SK-N-SH treated with all-trans-retinoic acid at 6 μM for 48 hours (cell line): ENCODE measurements at regions not wholly inside any gene's neighbourhood (a gene's known extent, or its start where the extent isn't known, plus 50 kb on each side); places are given as distances from the start of the nearest gene placed in this dataset.

Experiments
- ATAC-seq: fragments of 200-7000 bp; cut with Tn5 transposase; 3 replicates; pipeline ENCODE4 v1.9.1; 2020; ENCODE audit warnings: mild to moderate bottlenecking, moderate library complexity
- ARNTL ChIP-seq: fragments of 450-650 bp; formaldehyde crosslinking; IDR thresholded peaks from 2 replicates; pipeline ENCODE4 v1.5.0; 2020; ENCODE audit warnings: low read depth, mild to moderate bottlenecking, moderate library complexity, borderline replicate concordance
- BACH2 ChIP-seq: fragments of 250-450 bp; sonication (Bioruptor Pico); IDR thresholded peaks from 2 replicates; pipeline ENCODE4 v1.9.0; 2021; ENCODE audit warnings: mild to moderate bottlenecking, borderline replicate concordance
- CSDC2 ChIP-seq: fragments of 250-450 bp; sonication (Bioruptor Pico); IDR thresholded peaks from 2 replicates; pipeline ENCODE4 v1.5.0; 2020; ENCODE audit warnings: mild to moderate bottlenecking, moderate library complexity
- ESRRG ChIP-seq: fragments of 250-450 bp; sonication (Bioruptor Pico); IDR thresholded peaks from 2 replicates; pipeline ENCODE4 v1.6.1; 2021; ENCODE audit warnings: mild to moderate bottlenecking
- GLIS3 ChIP-seq: fragments of 250-450 bp; sonication (Bioruptor Pico); IDR thresholded peaks from 2 replicates; pipeline ENCODE4 v1.5.0; 2020; ENCODE audit warnings: mild to moderate bottlenecking, moderate library complexity
- ISL1 ChIP-seq: fragments of 250-450 bp; sonication (Bioruptor Pico); IDR thresholded peaks from 2 replicates; pipeline ENCODE4 v2.1.2; 2022; ENCODE audit warnings: mild to moderate bottlenecking, moderate library complexity
- OSR1 ChIP-seq: fragments of 250-450 bp; sonication (Bioruptor Pico); IDR thresholded peaks from 2 replicates; pipeline ENCODE4 v1.8.0; 2022; ENCODE audit warnings: moderate library complexity, mild to moderate bottlenecking, inconsistent platforms
- PPARA ChIP-seq: fragments of 250-450 bp; sonication (Bioruptor Pico); IDR thresholded peaks from 2 replicates; pipeline ENCODE4 v1.5.0; 2020; ENCODE audit warnings: mild to moderate bottlenecking, borderline replicate concordance
- RARB ChIP-seq: fragments of 250-450 bp; sonication (Bioruptor Pico); IDR thresholded peaks from 2 replicates; pipeline ENCODE4 v1.8.0; 2021; ENCODE audit warnings: mild to moderate bottlenecking, moderate library complexity
- SNAI2 ChIP-seq: fragments of 250-450 bp; sonication (Bioruptor Pico); IDR thresholded peaks from 2 replicates; pipeline ENCODE4 v1.5.0; 2020; ENCODE audit warnings: mild to moderate bottlenecking, moderate library complexity
- TCF4 ChIP-seq: fragments of 250-450 bp; sonication (Bioruptor Pico); IDR thresholded peaks from 2 replicates; pipeline ENCODE4 v1.8.0; 2021; ENCODE audit warnings: mild to moderate bottlenecking, moderate library complexity, borderline replicate concordance
- TOX ChIP-seq: fragments of 250-450 bp; sonication (Bioruptor Pico); IDR thresholded peaks from 2 replicates; pipeline ENCODE4 v1.8.0; 2021; ENCODE audit warnings: mild to moderate bottlenecking, moderate library complexity, borderline replicate concordance
- ZC3H10 ChIP-seq: fragments of 250-450 bp; sonication (Bioruptor Pico); IDR thresholded peaks from 2 replicates; pipeline ENCODE4 v1.5.1; 2021; ENCODE audit warnings: mild to moderate bottlenecking, moderate library complexity
- ZFP30 ChIP-seq: fragments of 450-650 bp; formaldehyde crosslinking; IDR thresholded peaks from 2 replicates; pipeline ENCODE4 v1.5.0; 2022; ENCODE audit warnings: mild to moderate bottlenecking, moderate library complexity
- ZNF565 ChIP-seq: fragments of 450-650 bp; formaldehyde crosslinking; conservative IDR thresholded peaks from 2 replicates; pipeline ENCODE4 v1.5.0; 2020; ENCODE audit warnings: low read depth, mild to moderate bottlenecking, moderate library complexity
- ZNF70 ChIP-seq: fragments of 450-650 bp; formaldehyde crosslinking; IDR thresholded peaks from 2 replicates; pipeline ENCODE4 v1.5.0; 2020; ENCODE audit warnings: mild to moderate bottlenecking, moderate library complexity
- ZNF8 ChIP-seq: fragments of 450-650 bp; formaldehyde crosslinking; IDR thresholded peaks from 2 replicates; pipeline ENCODE4 v1.5.0; 2020; ENCODE audit warnings: mild to moderate bottlenecking, moderate library complexity
- TF ChIP-seq, protein P1 (sequence below): fragments of 250-450 bp; sonication (Bioruptor Pico); IDR thresholded peaks from 2 replicates; pipeline ENCODE4 v1.5.1; 2021; ENCODE audit warnings: mild to moderate bottlenecking, moderate library complexity
- TF ChIP-seq, protein P2 (sequence below): fragments of 250-450 bp; sonication (Bioruptor Pico); IDR thresholded peaks from 2 replicates; pipeline ENCODE4 v1.5.1; 2020; ENCODE audit warnings: low read depth, mild to moderate bottlenecking, moderate library complexity
- TF ChIP-seq, protein P3 (sequence below): fragments of 250-450 bp; sonication (Bioruptor Pico); IDR thresholded peaks from 2 replicates; pipeline ENCODE4 v1.8.0; 2021; ENCODE audit warnings: low read depth, mild to moderate bottlenecking, moderate library complexity, borderline replicate concordance
- TF ChIP-seq, protein P4 (sequence below): fragments of 250-450 bp; sonication (Bioruptor Pico); IDR thresholded peaks from 2 replicates; pipeline ENCODE4 v1.5.0; 2020; ENCODE audit warnings: mild to moderate bottlenecking, moderate library complexity
- TF ChIP-seq, protein P5 (sequence below): fragments of 250-450 bp; sonication (Bioruptor Pico); IDR thresholded peaks from 2 replicates; pipeline ENCODE4 v1.8.0; 2020; ENCODE audit warnings: mild to moderate bottlenecking, moderate library complexity, borderline replicate concordance

DNA sequence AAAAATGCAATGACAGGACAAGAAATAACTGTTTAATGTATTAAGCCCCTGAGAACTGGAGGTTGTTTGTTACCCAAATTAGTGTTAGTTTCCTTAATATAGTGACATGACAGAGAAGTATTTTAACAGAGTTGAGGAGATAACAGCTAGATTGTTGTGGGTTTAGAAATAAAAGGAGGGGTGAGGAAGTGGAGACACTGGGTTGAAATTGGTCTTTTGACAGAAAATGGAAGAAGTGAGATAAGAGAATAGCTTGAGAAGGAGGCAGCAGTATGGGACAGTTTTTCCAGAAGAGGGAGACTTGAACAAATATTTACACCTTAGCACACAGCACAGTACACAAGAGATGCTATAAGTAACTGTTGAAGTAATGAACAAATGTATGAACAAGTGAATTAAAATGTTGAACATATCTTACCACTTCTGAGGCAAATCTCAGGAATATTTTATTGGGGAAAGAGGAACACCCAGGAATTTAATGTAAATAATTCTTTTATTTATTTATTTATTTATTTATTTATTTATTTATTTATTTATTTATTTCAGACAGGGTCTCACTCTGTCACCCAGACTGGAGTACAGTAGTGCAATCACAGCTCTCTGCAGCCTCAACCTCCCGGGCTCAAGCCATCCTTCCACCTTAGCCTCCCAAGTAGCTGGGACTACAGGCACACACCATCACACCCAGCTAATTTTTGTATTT, 58.0 kb upstream of the EGFL6 start:
- ATAC-seq, result no peak

DNA sequence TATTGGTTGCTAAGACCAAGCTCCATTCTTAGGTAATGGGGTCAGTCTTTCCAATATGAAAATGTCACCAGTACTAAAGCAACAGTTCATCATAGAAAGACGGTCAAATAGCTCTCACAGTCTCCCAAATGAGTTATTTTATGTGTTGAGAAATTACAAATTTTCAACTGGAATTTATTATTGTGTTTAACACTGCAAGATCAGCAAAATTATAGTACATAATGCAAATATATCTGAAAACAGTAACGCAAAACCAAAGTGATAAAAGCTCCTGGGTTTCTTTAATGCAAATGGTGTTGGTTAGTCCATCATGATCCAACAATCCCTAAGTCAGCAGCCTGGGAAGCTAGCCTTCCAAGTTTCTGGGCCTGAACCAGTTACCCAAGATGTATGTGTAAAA, 61.5 kb upstream of the EGFL6 start:
- TF ChIP-seq TOX (CRISPR knock-in tag) (no peak), ZNF565 (CRISPR knock-in tag) (no peak), RARB (CRISPR knock-in tag) (no peak), ZC3H10 (CRISPR knock-in tag) (no peak), OSR1 (CRISPR knock-in tag) (no peak), ISL1 (CRISPR knock-in tag) (no peak), TCF4 (CRISPR knock-in tag) (no peak), ZFP30 (CRISPR knock-in tag) (no peak), CSDC2 (CRISPR knock-in tag) (no peak)
- TF ChIP-seq, protein P1, sequence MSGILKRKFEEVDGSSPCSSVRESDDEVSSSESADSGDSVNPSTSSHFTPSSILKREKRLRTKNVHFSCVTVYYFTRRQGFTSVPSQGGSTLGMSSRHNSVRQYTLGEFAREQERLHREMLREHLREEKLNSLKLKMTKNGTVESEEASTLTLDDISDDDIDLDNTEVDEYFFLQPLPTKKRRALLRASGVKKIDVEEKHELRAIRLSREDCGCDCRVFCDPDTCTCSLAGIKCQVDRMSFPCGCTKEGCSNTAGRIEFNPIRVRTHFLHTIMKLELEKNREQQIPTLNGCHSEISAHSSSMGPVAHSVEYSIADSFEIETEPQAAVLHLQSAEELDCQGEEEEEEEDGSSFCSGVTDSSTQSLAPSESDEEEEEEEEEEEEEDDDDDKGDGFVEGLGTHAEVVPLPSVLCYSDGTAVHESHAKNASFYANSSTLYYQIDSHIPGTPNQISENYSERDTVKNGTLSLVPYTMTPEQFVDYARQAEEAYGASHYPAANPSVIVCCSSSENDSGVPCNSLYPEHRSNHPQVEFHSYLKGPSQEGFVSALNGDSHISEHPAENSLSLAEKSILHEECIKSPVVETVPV (CRISPR knock-in tag), result no peak
- TF ChIP-seq, protein P2, sequence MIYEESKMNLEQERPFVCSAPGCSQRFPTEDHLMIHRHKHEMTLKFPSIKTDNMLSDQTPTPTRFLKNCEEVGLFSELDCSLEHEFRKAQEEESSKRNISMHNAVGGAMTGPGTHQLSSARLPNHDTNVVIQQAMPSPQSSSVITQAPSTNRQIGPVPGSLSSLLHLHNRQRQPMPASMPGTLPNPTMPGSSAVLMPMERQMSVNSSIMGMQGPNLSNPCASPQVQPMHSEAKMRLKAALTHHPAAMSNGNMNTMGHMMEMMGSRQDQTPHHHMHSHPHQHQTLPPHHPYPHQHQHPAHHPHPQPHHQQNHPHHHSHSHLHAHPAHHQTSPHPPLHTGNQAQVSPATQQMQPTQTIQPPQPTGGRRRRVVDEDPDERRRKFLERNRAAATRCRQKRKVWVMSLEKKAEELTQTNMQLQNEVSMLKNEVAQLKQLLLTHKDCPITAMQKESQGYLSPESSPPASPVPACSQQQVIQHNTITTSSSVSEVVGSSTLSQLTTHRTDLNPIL (CRISPR knock-in tag), result no peak
- TF ChIP-seq, protein P3, sequence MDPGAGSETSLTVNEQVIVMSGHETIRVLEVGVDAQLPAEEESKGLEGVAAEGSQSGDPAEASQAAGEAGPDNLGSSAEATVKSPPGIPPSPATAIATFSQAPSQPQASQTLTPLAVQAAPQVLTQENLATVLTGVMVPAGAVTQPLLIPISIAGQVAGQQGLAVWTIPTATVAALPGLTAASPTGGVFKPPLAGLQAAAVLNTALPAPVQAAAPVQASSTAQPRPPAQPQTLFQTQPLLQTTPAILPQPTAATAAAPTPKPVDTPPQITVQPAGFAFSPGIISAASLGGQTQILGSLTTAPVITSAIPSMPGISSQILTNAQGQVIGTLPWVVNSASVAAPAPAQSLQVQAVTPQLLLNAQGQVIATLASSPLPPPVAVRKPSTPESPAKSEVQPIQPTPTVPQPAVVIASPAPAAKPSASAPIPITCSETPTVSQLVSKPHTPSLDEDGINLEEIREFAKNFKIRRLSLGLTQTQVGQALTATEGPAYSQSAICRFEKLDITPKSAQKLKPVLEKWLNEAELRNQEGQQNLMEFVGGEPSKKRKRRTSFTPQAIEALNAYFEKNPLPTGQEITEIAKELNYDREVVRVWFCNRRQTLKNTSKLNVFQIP (CRISPR knock-in tag), result no peak
- ATAC-seq, result no peak

More for the DNA sequence above, 58.0 kb upstream of the EGFL6 start:
- no peak for TF ChIP-seq PPARA (CRISPR knock-in tag)
- TF ChIP-seq CSDC2 (CRISPR knock-in tag), result no peak
- TF ChIP-seq, all 23 proteins: peak for 0

DNA sequence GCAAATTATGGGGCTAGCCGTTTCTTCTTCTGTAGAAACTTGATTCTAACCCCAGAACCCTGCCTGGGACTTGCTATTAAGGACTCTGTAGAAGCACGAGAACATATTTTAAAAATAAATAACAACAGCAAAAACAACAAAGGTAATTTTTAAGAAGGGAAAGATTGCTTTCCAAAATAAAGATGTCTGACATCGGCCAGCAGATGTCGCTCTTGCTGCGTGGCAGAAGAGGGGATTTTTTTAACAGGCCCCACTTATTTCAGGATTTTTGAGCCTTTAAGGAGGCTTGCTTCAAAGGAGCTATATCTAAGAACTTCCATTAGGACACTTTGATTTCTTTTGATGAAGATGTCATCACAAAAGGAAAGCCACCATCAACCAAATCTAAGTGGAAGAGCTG, 62.8 kb upstream of the EGFL6 start:
- ATAC-seq, result peak; percentile 38; the same call in 1 of the 3 replicates
- TF ChIP-seq ZFP30 (CRISPR knock-in tag), result no peak
- TF ChIP-seq, protein P3 (CRISPR knock-in tag), result no peak
- no peak for TF ChIP-seq RARB (CRISPR knock-in tag)
- TF ChIP-seq, protein P2 (CRISPR knock-in tag), result no peak
- TF ChIP-seq ZNF8 (CRISPR knock-in tag), result no peak
- TF ChIP-seq, protein P4, sequence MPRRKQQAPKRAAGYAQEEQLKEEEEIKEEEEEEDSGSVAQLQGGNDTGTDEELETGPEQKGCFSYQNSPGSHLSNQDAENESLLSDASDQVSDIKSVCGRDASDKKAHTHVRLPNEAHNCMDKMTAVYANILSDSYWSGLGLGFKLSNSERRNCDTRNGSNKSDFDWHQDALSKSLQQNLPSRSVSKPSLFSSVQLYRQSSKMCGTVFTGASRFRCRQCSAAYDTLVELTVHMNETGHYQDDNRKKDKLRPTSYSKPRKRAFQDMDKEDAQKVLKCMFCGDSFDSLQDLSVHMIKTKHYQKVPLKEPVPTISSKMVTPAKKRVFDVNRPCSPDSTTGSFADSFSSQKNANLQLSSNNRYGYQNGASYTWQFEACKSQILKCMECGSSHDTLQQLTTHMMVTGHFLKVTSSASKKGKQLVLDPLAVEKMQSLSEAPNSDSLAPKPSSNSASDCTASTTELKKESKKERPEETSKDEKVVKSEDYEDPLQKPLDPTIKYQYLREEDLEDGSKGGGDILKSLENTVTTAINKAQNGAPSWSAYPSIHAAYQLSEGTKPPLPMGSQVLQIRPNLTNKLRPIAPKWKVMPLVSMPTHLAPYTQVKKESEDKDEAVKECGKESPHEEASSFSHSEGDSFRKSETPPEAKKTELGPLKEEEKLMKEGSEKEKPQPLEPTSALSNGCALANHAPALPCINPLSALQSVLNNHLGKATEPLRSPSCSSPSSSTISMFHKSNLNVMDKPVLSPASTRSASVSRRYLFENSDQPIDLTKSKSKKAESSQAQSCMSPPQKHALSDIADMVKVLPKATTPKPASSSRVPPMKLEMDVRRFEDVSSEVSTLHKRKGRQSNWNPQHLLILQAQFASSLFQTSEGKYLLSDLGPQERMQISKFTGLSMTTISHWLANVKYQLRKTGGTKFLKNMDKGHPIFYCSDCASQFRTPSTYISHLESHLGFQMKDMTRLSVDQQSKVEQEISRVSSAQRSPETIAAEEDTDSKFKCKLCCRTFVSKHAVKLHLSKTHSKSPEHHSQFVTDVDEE (CRISPR knock-in tag), result no peak
- no peak for TF ChIP-seq TCF4 (CRISPR knock-in tag)
- TF ChIP-seq ZNF70, result no peak
- TF ChIP-seq, protein P5, sequence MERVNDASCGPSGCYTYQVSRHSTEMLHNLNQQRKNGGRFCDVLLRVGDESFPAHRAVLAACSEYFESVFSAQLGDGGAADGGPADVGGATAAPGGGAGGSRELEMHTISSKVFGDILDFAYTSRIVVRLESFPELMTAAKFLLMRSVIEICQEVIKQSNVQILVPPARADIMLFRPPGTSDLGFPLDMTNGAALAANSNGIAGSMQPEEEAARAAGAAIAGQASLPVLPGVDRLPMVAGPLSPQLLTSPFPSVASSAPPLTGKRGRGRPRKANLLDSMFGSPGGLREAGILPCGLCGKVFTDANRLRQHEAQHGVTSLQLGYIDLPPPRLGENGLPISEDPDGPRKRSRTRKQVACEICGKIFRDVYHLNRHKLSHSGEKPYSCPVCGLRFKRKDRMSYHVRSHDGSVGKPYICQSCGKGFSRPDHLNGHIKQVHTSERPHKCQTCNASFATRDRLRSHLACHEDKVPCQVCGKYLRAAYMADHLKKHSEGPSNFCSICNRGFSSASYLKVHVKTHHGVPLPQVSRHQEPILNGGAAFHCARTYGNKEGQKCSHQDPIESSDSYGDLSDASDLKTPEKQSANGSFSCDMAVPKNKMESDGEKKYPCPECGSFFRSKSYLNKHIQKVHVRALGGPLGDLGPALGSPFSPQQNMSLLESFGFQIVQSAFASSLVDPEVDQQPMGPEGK, result no peak
- TF ChIP-seq SNAI2 (CRISPR knock-in tag), result no peak
- no peak for TF ChIP-seq ESRRG
- TF ChIP-seq OSR1 (CRISPR knock-in tag), result no peak
- TF ChIP-seq BACH2 (CRISPR knock-in tag), result no peak
- TF ChIP-seq ARNTL, result no peak
- TF ChIP-seq GLIS3, result no peak
- TF ChIP-seq, all 23 proteins: peak for 0
